Suprapubic skin (tissue), 4 donors: ENCODE measurements at regions not wholly inside any gene's neighbourhood (a gene's known extent, or its start where the extent isn't known, plus 50 kb on each side); places are given as distances from the start of the nearest gene placed in this dataset.

Source experiments
- DNase-seq, 2 donors: peaks; one replicate each; pipeline ENCODE4 v3.0.0-alpha.2; 2019; ENCODE audit warnings: low spot score in 2 of 2
- H3K27ac ChIP-seq: fragments of 200-600 bp; sonication (generic); one replicate; pipeline ENCODE4 v1.5.1; 2019
- H3K27me3 ChIP-seq: fragments of 200-600 bp; sonication (generic); one replicate; pipeline ENCODE4 v1.5.1; 2019
- H3K36me3 ChIP-seq: fragments of 200-600 bp; sonication (generic); one replicate; pipeline ENCODE4 v1.5.1; 2019
- H3K4me1 ChIP-seq: fragments of 200-600 bp; sonication (generic); one replicate; pipeline ENCODE4 v1.5.1; 2019
- H3K4me3 ChIP-seq: fragments of 200-600 bp; sonication (generic); one replicate; pipeline ENCODE4 v1.5.1; 2019; ENCODE audit warnings: mild to moderate bottlenecking
- H3K9me3 ChIP-seq: fragments of 200-600 bp; sonication (generic); one replicate; pipeline ENCODE4 v1.5.1; 2019
- EP300 ChIP-seq: sonication (generic); formaldehyde crosslinking; IDR thresholded peaks from one replicate; pipeline ENCODE4 v1.6.1; 2017; ENCODE audit warnings: antibody characterized with exemption
- POLR2A ChIP-seq, 2 donors: fragments of 450-650 bp; IDR thresholded peaks; one replicate each; pipeline ENCODE4 v1.6.1; 2017; ENCODE audit warnings: antibody characterized with exemption in 2 of 2, mild to moderate bottlenecking in 2 of 2, moderate library complexity in 2 of 2
- POLR2AphosphoS5 ChIP-seq, 3 donors: sonication (generic); formaldehyde crosslinking; IDR thresholded peaks; one replicate each; pipeline ENCODE4 v1.6.1; 2017; ENCODE audit warnings: antibody characterized with exemption in 3 of 3
- WGBS: methylation state at CpG from one replicate; pipeline ENCODE4 v1.1.5; 2018; 5-methylcytosine and 5-hydroxymethylcytosine counted together
- TF ChIP-seq, protein P1 (sequence below), 2 donors: fragments of 200-600 bp in 1 of 2; fragments of 450-650 bp in 1 of 2; sonication (generic) in 1 of 2; IDR thresholded peaks; one replicate each; pipeline ENCODE4 v1.5.1; 2016 to 2019; ENCODE audit warnings: antibody characterized with exemption in 2 of 2, mild to moderate bottlenecking in 1 of 2, moderate library complexity in 1 of 2

DNA sequence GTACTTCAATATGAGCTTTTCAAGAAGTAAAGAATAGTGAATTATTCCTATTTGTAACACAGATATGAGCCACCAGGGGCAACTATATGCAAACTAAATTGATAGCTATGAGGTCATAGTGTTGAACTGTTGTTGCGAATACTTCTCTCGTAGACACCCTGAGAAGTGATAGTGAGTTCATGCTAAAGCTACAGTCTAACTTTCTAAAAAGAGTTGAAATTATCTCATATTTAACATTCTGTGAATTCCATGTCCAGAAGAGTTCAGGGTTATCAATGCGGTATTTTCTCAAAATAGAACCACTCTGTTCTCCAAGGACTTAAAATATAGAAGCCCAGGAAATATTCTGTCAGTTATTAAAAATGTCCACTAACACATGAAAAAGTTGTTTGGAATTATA is 185.4 kb downstream of the AASDHPPT start:
- no peaks in the 10 kb centered on the region for H3K4me1 ChIP-seq
- H3K27me3 ChIP-seq = no peaks in the 10 kb centered on the region
- TF ChIP-seq EP300 (no peak), POLR2A (IDR thresholded peaks at IDR 0.05) (no peak), POLR2AphosphoS5 (IDR thresholded peaks at IDR 0.05) (no peak)
- TF ChIP-seq, protein P1, sequence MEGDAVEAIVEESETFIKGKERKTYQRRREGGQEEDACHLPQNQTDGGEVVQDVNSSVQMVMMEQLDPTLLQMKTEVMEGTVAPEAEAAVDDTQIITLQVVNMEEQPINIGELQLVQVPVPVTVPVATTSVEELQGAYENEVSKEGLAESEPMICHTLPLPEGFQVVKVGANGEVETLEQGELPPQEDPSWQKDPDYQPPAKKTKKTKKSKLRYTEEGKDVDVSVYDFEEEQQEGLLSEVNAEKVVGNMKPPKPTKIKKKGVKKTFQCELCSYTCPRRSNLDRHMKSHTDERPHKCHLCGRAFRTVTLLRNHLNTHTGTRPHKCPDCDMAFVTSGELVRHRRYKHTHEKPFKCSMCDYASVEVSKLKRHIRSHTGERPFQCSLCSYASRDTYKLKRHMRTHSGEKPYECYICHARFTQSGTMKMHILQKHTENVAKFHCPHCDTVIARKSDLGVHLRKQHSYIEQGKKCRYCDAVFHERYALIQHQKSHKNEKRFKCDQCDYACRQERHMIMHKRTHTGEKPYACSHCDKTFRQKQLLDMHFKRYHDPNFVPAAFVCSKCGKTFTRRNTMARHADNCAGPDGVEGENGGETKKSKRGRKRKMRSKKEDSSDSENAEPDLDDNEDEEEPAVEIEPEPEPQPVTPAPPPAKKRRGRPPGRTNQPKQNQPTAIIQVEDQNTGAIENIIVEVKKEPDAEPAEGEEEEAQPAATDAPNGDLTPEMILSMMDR (IDR thresholded peaks at IDR 0.05) = no peak
- H3K36me3 ChIP-seq = no peaks in the 10 kb centered on the region
- no peak overlapping the region for H3K27ac ChIP-seq
- H3K4me3 ChIP-seq = no peak overlapping the region
- 89% methylated on average over 3 of the region's 3 CpGs for WGBS
- peaks cover 8% of the 10 kb centered on the region for H3K9me3 ChIP-seq
- no peak for DNase-seq

DNA sequence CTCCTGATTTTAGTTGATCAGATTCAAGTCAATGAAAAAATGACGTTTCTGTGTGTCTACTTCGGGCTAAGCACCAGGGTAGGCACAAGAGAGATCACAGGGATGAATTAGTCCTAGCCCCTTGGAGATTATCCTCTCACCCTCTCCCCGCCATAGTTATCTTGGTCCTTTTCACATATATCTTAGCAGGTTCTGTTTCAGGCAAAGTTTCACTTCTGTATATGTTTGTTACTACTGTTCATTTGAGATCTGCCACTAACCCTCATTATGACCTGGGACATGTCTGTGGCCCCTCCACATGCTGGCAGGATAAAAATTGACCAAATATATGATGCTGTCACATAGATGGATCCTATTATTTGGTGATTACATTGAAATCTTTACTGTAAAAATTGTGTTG is 186.1 kb downstream of the AASDHPPT start:
- 83% methylated on average over 3 of the region's 3 CpGs for WGBS
- H3K9me3 ChIP-seq = peaks cover 8% of the 10 kb centered on the region
- no peaks in the 10 kb centered on the region for H3K36me3 ChIP-seq
- H3K4me1 ChIP-seq = no peaks in the 10 kb centered on the region
- TF ChIP-seq EP300 = no peak
- no peak for TF ChIP-seq POLR2A (IDR thresholded peaks at IDR 0.05)
- TF ChIP-seq POLR2AphosphoS5 (IDR thresholded peaks at IDR 0.05) = no peak
- TF ChIP-seq, protein P1 (IDR thresholded peaks at IDR 0.05) = no peak
- DNase-seq = no peak
- no peak overlapping the region for H3K4me3 ChIP-seq
- H3K27ac ChIP-seq = no peak overlapping the region
- no peaks in the 10 kb centered on the region for H3K27me3 ChIP-seq

DNA sequence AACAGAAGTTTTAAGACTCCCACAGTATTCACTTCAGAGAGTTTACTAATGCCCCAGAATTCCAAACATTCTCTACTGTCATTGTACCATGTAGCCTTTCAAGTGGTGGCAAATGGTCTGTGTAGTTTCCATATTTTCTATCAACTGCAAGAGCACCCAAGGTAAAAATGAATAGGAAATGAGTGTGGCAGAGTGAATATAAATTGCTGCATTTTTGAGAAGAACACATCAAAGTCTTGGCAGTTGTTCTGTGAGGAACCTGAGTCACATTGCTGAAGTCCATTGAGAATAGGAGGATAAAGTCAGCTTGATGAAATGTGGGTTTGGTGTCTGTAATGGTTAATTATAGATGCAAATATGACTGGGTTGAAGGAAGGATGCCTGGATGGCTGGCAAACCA is 193.6 kb downstream of the AASDHPPT start:
- Histone ChIP-seq H3K4me3 (no peak overlapping the region), H3K27me3 (no peaks in the 10 kb centered on the region), H3K4me1 (no peaks in the 10 kb centered on the region), H3K27ac (no peak overlapping the region), H3K9me3 (peaks cover 8% of the 10 kb centered on the region), H3K36me3 (no peaks in the 10 kb centered on the region)
- TF ChIP-seq POLR2A (IDR thresholded peaks at IDR 0.05) (no peak), POLR2AphosphoS5 (IDR thresholded peaks at IDR 0.05) (no peak), EP300 (no peak)
- TF ChIP-seq, protein P1 (IDR thresholded peaks at IDR 0.05) = no peak
- no peak for DNase-seq

DNA sequence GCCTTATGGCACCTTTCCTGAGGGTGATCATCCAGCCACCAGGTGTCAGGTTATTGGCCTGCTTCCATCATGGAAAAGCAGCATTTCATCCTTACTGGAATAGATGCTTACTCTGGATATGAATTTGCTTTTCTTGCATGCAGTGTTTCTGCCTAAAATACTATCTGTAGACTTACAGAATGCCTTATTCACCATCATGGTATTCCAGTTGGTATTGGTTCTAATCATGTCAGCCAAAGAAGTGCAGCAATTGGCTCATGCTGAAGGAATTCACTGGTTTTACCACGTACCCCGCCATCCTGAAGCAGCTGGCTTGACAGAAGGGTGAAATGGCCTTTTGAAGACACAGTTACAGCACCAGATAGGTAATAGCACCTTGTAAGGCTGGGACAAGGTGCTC is 194.2 kb downstream of the AASDHPPT start:
- Histone ChIP-seq H3K4me1 (no peaks in the 10 kb centered on the region), H3K9me3 (peaks cover 8% of the 10 kb centered on the region), H3K4me3 (no peak overlapping the region), H3K36me3 (no peaks in the 10 kb centered on the region), H3K27me3 (no peaks in the 10 kb centered on the region), H3K27ac (no peak overlapping the region)
- no peak for DNase-seq
- WGBS = 85% methylated on average over 2 of the region's 2 CpGs
- no peak for TF ChIP-seq POLR2AphosphoS5 (IDR thresholded peaks at IDR 0.05)
- TF ChIP-seq POLR2A (IDR thresholded peaks at IDR 0.05) = no peak
- TF ChIP-seq, protein P1 (IDR thresholded peaks at IDR 0.05) = no peak
- no peak for TF ChIP-seq EP300

DNA sequence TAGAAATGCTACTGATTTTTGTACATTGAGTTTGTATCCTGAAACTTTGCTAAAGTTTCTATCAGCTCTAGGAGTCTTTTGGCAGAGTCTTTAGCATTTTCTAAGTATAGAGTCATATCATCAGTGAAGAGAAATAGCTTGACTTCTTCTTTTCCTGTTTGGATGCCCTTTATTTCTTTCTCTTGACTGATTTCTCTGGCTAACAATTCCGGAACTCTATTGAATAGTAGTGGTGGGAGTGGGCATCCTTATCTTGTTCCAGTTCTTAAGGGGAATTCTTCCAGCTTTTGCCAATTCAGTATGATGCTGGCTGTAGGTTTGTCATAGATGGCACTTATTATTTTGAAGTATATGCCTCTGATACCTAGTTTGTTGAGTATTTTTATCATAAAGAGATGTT is 197.7 kb downstream of the AASDHPPT start:
- H3K4me3 ChIP-seq = no peak overlapping the region
- no peaks in the 10 kb centered on the region for H3K36me3 ChIP-seq
- whole genome bisulfite sequencing = 82% methylated on average over 1 of the region's 1 CpG
- no peaks in the 10 kb centered on the region for H3K4me1 ChIP-seq
- TF ChIP-seq EP300 = no peak
- TF ChIP-seq POLR2A (IDR thresholded peaks at IDR 0.05) = no peak
- TF ChIP-seq POLR2AphosphoS5 (IDR thresholded peaks at IDR 0.05) = no peak
- TF ChIP-seq, protein P1 (IDR thresholded peaks at IDR 0.05) = no peak
- no peak for DNase-seq
- H3K27me3 ChIP-seq = no peaks in the 10 kb centered on the region
- H3K27ac ChIP-seq = no peak overlapping the region
- no peaks in the 10 kb centered on the region for H3K9me3 ChIP-seq
